Liver (tissue), 8 donors: ENCODE measurements at regions not wholly inside any gene's neighbourhood (a gene's known extent, or its start where the extent isn't known, plus 50 kb on each side); places are given as distances from the start of the nearest gene placed in this dataset.

Source experiments
- DNase-seq: peaks from one replicate; pipeline ENCODE4 v3.0.0-alpha.2; 2017; ENCODE audit warnings: low spot score
- H3K27ac ChIP-seq, 2 donors: one replicate each; pipeline ENCODE4 v1.7.0; 2013; ENCODE audit warnings: inconsistent platforms in 2 of 2, low read length in 2 of 2, control low read depth in 1 of 2, low read depth in 1 of 2, mild to moderate bottlenecking in 1 of 2
- H3K27me3 ChIP-seq, 4 donors: one replicate each; pipeline versions ENCODE4 v1.6.1 to v1.7.0; 2013; ENCODE audit warnings: low read length in 3 of 4, inconsistent platforms in 1 of 4, mild to moderate bottlenecking in 1 of 4, moderate library complexity in 1 of 4; ENCODE audit not compliant: control insufficient read depth in 4 of 4, insufficient read depth in 4 of 4
- H3K36me3 ChIP-seq, 4 donors: one replicate each; pipeline versions ENCODE4 v1.6.1 to v1.7.0; 2013; ENCODE audit warnings: low read length in 3 of 4, mild to moderate bottlenecking in 3 of 4, low read depth in 1 of 4, moderate library complexity in 1 of 4; ENCODE audit not compliant: control insufficient read depth in 4 of 4, insufficient read depth in 3 of 4
- H3K4me1 ChIP-seq, 4 donors: one replicate each; pipeline versions ENCODE4 v1.6.1 to v1.7.0; 2013; ENCODE audit warnings: low read length in 3 of 4, mild to moderate bottlenecking in 3 of 4, moderate library complexity in 1 of 4; ENCODE audit not compliant: control insufficient read depth in 4 of 4, insufficient read depth in 4 of 4
- H3K4me3 ChIP-seq, 3 donors: one replicate each; pipeline versions ENCODE4 v1.6.1 to v1.7.0; 2013; ENCODE audit warnings: low read length in 3 of 3, control low read depth in 1 of 3, low read depth in 1 of 3, mild to moderate bottlenecking in 1 of 3
- H3K9ac ChIP-seq, 2 donors: one replicate each; pipeline ENCODE4 v1.7.0; 2013; ENCODE audit warnings: low read length in 2 of 2, mild to moderate bottlenecking in 2 of 2, moderate library complexity in 2 of 2, control low read depth in 1 of 2, low read depth in 1 of 2
- H3K9me3 ChIP-seq, 4 donors: one replicate each; pipeline versions ENCODE4 v1.6.1 to v1.7.0; 2013; ENCODE audit warnings: low read length in 3 of 4; ENCODE audit not compliant: control insufficient read depth in 4 of 4
- ATF3 ChIP-seq: IDR thresholded peaks from 2 replicates; pipeline ENCODE4 v1.6.1; 2016; ENCODE audit warnings: antibody characterized with exemption
- CTCF ChIP-seq: fragments of 150-350 bp; IDR thresholded peaks from 2 replicates; pipeline ENCODE4 v1.5.1; 2017; ENCODE audit warnings: improper control_type of control experiment, low read depth, low read length; ENCODE audit not compliant: missing input control
- EGR1 ChIP-seq, 2 donors: IDR thresholded peaks; 2 replicates each; pipeline ENCODE4 v1.6.1; 2016 to 2018; ENCODE audit warnings: antibody characterized with exemption in 2 of 2, low read depth in 2 of 2
- FOXA1 ChIP-seq: IDR thresholded peaks from 2 replicates; pipeline ENCODE4 v1.6.1; 2016; ENCODE audit warnings: antibody characterized with exemption
- FOXA2 ChIP-seq: IDR thresholded peaks from 2 replicates; pipeline ENCODE4 v1.6.1; 2016; ENCODE audit warnings: antibody characterized with exemption
- GABPA ChIP-seq, 2 donors: IDR thresholded peaks in 1 of 2; conservative IDR thresholded peaks in 1 of 2; 2 replicates each; pipeline ENCODE4 v1.6.1; 2016; ENCODE audit warnings: antibody characterized with exemption in 2 of 2, mild to moderate bottlenecking in 1 of 2, moderate library complexity in 1 of 2
- HNF4A ChIP-seq, 2 donors: conservative IDR thresholded peaks; 2 replicates each; pipeline ENCODE4 v1.6.1; 2016; ENCODE audit warnings: antibody characterized with exemption in 2 of 2, mild to moderate bottlenecking in 2 of 2
- HNF4G ChIP-seq: IDR thresholded peaks from 2 replicates; pipeline ENCODE4 v1.6.1; 2016; ENCODE audit warnings: antibody characterized with exemption
- JUND ChIP-seq, 2 donors: IDR thresholded peaks; 2 replicates each; pipeline ENCODE4 v1.6.1; 2016; ENCODE audit warnings: antibody characterized with exemption in 2 of 2
- MAX ChIP-seq: IDR thresholded peaks from 2 replicates; pipeline ENCODE4 v1.6.1; 2016; ENCODE audit warnings: antibody characterized with exemption
- NR2F2 ChIP-seq: IDR thresholded peaks from 2 replicates; pipeline ENCODE4 v1.6.1; 2016; ENCODE audit warnings: antibody characterized with exemption
- RAD21 ChIP-seq, 2 donors: IDR thresholded peaks; 2 replicates each; pipeline ENCODE4 v1.6.1; 2016; ENCODE audit warnings: antibody characterized with exemption in 2 of 2, mild to moderate bottlenecking in 2 of 2
- REST ChIP-seq: IDR thresholded peaks from 2 replicates; pipeline ENCODE4 v1.6.1; 2016; ENCODE audit warnings: antibody characterized with exemption, mild to moderate bottlenecking
- RXRA ChIP-seq, 2 donors: IDR thresholded peaks; 2 replicates each; pipeline ENCODE4 v1.6.1; 2017 to 2018; ENCODE audit warnings: antibody characterized with exemption in 2 of 2, mild to moderate bottlenecking in 1 of 2
- SP1 ChIP-seq: IDR thresholded peaks from 2 replicates; pipeline ENCODE4 v1.6.1; 2018; ENCODE audit warnings: antibody characterized with exemption, mild to moderate bottlenecking
- TAF1 ChIP-seq: conservative IDR thresholded peaks from 2 replicates; pipeline ENCODE4 v1.6.1; 2016; ENCODE audit warnings: antibody characterized with exemption, mild to moderate bottlenecking
- YY1 ChIP-seq: IDR thresholded peaks from 2 replicates; pipeline ENCODE4 v1.6.1; 2016; ENCODE audit warnings: antibody characterized with exemption, mild to moderate bottlenecking
- ZBTB33 ChIP-seq: IDR thresholded peaks from 2 replicates; pipeline ENCODE4 v1.6.1; 2016; ENCODE audit warnings: antibody characterized with exemption
- WGBS: extraction: QIAGEN DNeasy Blood & Tissue Kit; methylation state at CpG from one replicate; pipeline ENCODE4 v1.1.7; 2013; 5-methylcytosine and 5-hydroxymethylcytosine counted together
- donor health status: healthy.
- donor health status: healthy.
- donor health status: healthy.
- donor health status: healthy.
- donor health status: healthy.

- no peak for TF ChIP-seq REST
- TF ChIP-seq RAD21 (IDR thresholded peaks at IDR 0.05) = no peak
- TF ChIP-seq CTCF = no peak
- no peak for TF ChIP-seq SP1
- no peak for TF ChIP-seq YY1
- no peak for TF ChIP-seq JUND (IDR thresholded peaks at IDR 0.05)
- no peak for TF ChIP-seq EGR1 (IDR thresholded peaks at IDR 0.05; ENCODE audit: low read depth in 2 of 2)
- no peak for TF ChIP-seq HNF4A (conservative IDR thresholded peaks at IDR 0.05)
- no peak for TF ChIP-seq NR2F2
- no peak for TF ChIP-seq MAX
- no peak for TF ChIP-seq ATF3
- no peak for TF ChIP-seq FOXA1
- TF ChIP-seq RXRA (IDR thresholded peaks at IDR 0.05) = no peak
- no peak for TF ChIP-seq ZBTB33
- no peak for TF ChIP-seq HNF4G
- TF ChIP-seq GABPA (IDR thresholded peaks at IDR 0.05 in 1 of 2, conservative IDR thresholded peaks at IDR 0.05 in 1 of 2) = no peak
- no peak for TF ChIP-seq FOXA2
- no peak for TF ChIP-seq TAF1
These were observed 400.2 kb downstream of the KCNA4 start for GRCh38 chr11:29616611-29617010.

GRCh38 chr11:29612423-29612822, 404.4 kb downstream of the KCNA4 start:
- no peak for DNase-seq
- H3K9ac ChIP-seq = no peak overlapping the region
- TF ChIP-seq EGR1 (IDR thresholded peaks at IDR 0.05; ENCODE audit: low read depth in 2 of 2) (no peak), HNF4G (no peak), RXRA (IDR thresholded peaks at IDR 0.05) (no peak)
- no peak overlapping the region for H3K4me3 ChIP-seq
- WGBS = 68% methylated on average over 2 of the region's 2 CpGs
- H3K27me3 ChIP-seq = peaks cover 0 to 4% (median 0%) of the 10 kb centered on the region in 4 donors
- no peak overlapping the region for H3K27ac ChIP-seq
- H3K4me1 ChIP-seq = no peaks in the 10 kb centered on the region
- H3K9me3 ChIP-seq = no peaks in the 10 kb centered on the region
- H3K36me3 ChIP-seq = no peaks in the 10 kb centered on the region

More at GRCh38 chr11:29616611-29617010, 400.2 kb downstream of the KCNA4 start:
- H3K36me3 ChIP-seq = no peaks in the 10 kb centered on the region
- peaks cover 0 to 4% (median 0%) of the 10 kb centered on the region in 4 donors for H3K27me3 ChIP-seq
- H3K9me3 ChIP-seq = no peaks in the 10 kb centered on the region
- H3K27ac ChIP-seq = no peak overlapping the region
- H3K4me3 ChIP-seq = no peak overlapping the region
- no peaks in the 10 kb centered on the region for H3K4me1 ChIP-seq
- H3K9ac ChIP-seq = no peak overlapping the region
- DNase-seq = no peak
